ENCODE measurements at regions not wholly inside any gene's neighbourhood (a gene's known extent, or its start where the extent isn't known, plus 50 kb on each side); places are given as distances from the start of the nearest gene placed in this dataset.

DNA sequence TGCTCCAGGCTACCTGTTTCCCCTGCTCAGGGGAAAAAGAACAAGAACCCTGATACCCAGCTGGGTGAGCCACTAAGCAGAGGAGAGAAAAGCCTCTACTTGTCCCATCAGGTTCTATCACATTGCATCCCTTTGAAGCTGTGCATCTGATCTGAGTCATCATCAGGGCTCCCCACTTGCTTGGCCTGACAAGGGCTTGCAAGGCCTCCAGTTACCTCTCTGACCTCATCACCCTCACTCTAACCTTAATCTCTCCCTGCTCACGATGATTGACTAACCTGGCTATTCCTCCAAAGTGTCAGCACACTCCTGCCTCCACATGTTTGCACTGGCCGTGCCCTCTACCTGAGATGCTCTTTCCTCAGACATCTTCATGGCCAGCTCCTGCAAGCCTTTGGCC is 309.5 kb upstream of the CHD6 start:
- Histone ChIP-seq H3K9ac (ENCODE audit: low read depth in 2 of 2, low read length in 2 of 2) (no peak overlapping the region), H3K27me3 (no peaks in the 10 kb centered on the region), H3K36me3 (no peaks in the 10 kb centered on the region), H3K4me1 (no peaks in the 10 kb centered on the region), H3K4me3 (no peak overlapping the region), H3K9me3 (no peaks in the 10 kb centered on the region), H3K27ac (no peak overlapping the region)
- TF ChIP-seq, protein P1, sequence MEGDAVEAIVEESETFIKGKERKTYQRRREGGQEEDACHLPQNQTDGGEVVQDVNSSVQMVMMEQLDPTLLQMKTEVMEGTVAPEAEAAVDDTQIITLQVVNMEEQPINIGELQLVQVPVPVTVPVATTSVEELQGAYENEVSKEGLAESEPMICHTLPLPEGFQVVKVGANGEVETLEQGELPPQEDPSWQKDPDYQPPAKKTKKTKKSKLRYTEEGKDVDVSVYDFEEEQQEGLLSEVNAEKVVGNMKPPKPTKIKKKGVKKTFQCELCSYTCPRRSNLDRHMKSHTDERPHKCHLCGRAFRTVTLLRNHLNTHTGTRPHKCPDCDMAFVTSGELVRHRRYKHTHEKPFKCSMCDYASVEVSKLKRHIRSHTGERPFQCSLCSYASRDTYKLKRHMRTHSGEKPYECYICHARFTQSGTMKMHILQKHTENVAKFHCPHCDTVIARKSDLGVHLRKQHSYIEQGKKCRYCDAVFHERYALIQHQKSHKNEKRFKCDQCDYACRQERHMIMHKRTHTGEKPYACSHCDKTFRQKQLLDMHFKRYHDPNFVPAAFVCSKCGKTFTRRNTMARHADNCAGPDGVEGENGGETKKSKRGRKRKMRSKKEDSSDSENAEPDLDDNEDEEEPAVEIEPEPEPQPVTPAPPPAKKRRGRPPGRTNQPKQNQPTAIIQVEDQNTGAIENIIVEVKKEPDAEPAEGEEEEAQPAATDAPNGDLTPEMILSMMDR (IDR thresholded peaks at IDR 0.05), result no peak
- intact Hi-C loops (cut with DNase I), result no loop called here
- DNase-seq, result no peak

DNA sequence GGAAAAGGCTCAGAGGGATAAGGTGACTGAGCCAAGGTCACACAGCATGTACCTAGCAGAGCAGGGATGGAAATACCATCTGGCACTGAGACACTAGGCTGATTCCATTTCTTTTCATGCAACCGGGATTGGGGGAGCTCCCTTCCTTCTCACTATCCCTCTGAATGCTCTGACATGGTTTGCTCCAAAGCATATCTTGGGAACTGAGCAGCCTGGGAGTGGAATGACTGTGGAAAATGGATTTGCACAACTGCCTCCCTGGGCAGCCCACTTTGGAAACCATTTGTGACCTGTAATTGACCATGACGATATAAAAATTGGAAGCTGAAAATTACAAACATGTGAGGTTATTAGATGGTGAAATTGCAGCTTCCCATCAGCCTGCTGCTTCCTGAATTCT is 309.0 kb upstream of the CHD6 start:
- intact Hi-C loops (cut with DNase I), result no loop called here

DNA sequence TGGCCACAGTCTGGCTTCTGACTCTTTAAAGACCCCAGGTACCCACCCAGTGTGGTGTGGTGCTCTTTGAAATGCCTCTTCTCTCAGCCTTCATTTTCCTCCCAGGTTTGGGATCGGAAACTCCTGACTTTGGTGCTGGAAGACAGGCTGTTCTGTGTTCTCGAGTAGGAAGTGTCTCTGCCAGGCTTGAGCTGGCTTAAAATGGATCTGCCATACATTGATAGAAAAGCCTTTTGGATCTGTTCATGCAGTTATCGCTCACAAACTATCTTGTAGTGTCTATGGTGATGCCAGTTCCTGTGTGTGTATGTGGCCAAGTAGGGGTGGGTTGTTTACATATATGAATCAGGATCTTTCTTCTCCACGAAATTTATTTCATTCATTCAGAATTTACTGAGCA is 307.3 kb upstream of the CHD6 start:
- TF ChIP-seq, protein P1 (IDR thresholded peaks at IDR 0.05), result no peak
- Histone ChIP-seq H3K9me3 (no peaks in the 10 kb centered on the region), H3K27me3 (no peaks in the 10 kb centered on the region), H3K9ac (ENCODE audit: low read depth in 2 of 2, low read length in 2 of 2) (no peak overlapping the region), H3K27ac (no peak overlapping the region), H3K36me3 (no peaks in the 10 kb centered on the region), H3K4me3 (no peak overlapping the region), H3K4me1 (no peaks in the 10 kb centered on the region)
- intact Hi-C loops (cut with DNase I), result no loop called here
- no peak for DNase-seq

More for the DNA sequence above, 309.0 kb upstream of the CHD6 start:
- TF ChIP-seq, protein P1 (IDR thresholded peaks at IDR 0.05), result no peak
- Histone ChIP-seq H3K27me3 (no peaks in the 10 kb centered on the region), H3K9ac (ENCODE audit: low read depth in 2 of 2, low read length in 2 of 2) (no peak overlapping the region), H3K36me3 (no peaks in the 10 kb centered on the region), H3K4me1 (no peaks in the 10 kb centered on the region), H3K9me3 (no peaks in the 10 kb centered on the region), H3K4me3 (no peak overlapping the region), H3K27ac (no peak overlapping the region)
- no peak for DNase-seq

GRCh38 chr20:41923624-41924023 is 305.4 kb upstream of the CHD6 start:
- no peaks in the 10 kb centered on the region for H3K9me3 ChIP-seq
- H3K27ac ChIP-seq, result no peak overlapping the region
- no peaks in the 10 kb centered on the region for H3K36me3 ChIP-seq
- H3K27me3 ChIP-seq, result no peaks in the 10 kb centered on the region
- no peak for DNase-seq
- no peaks in the 10 kb centered on the region for H3K4me1 ChIP-seq
- no peak overlapping the region for H3K9ac ChIP-seq (ENCODE audit: low read depth in 2 of 2, low read length in 2 of 2)
- intact Hi-C loops (cut with DNase I), result no loop called here
- TF ChIP-seq, protein P1 (IDR thresholded peaks at IDR 0.05), result no peak
- H3K4me3 ChIP-seq, result no peak overlapping the region

- DNase-seq, result no peak
- Histone ChIP-seq H3K27me3 (no peaks in the 10 kb centered on the region), H3K9me3 (no peaks in the 10 kb centered on the region), H3K27ac (no peak overlapping the region), H3K4me1 (no peaks in the 10 kb centered on the region), H3K36me3 (no peaks in the 10 kb centered on the region), H3K4me3 (no peak overlapping the region), H3K9ac (ENCODE audit: low read depth in 2 of 2, low read length in 2 of 2) (no peak overlapping the region)
- intact Hi-C loops (cut with DNase I), result no loop called here
- TF ChIP-seq, protein P1 (IDR thresholded peaks at IDR 0.05), result no peak
These were observed 295.0 kb upstream of the CHD6 start for GRCh38 chr20:41913146-41913545.

DNA sequence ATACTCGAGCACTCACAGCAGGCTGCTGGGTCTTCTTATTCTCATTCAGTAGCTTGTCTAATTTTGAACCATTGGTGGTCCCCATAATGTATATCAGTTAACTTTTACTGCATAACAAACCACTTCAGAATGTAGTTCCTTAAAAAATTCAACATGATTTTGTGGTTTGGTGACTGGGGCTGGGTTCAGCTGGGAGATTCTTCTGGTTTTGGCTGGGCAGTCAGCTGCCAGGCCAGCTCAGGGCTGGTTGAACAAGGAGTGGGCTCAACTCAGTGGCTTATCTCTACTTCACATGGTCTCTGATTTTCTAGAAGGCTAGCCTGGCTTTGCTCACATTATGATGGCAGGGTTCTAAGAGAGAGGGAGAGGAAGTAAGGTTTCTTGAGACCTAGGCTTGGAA is 292.4 kb upstream of the CHD6 start:
- TF ChIP-seq, protein P1 (IDR thresholded peaks at IDR 0.05), result no peak
- H3K4me1 ChIP-seq, result no peaks in the 10 kb centered on the region
- H3K27ac ChIP-seq, result no peak overlapping the region
- H3K4me3 ChIP-seq, result no peak overlapping the region
- no peak for DNase-seq
- no peak overlapping the region for H3K9ac ChIP-seq (ENCODE audit: low read depth in 2 of 2, low read length in 2 of 2)
- intact Hi-C loops (cut with DNase I), result no loop called here
- no peaks in the 10 kb centered on the region for H3K36me3 ChIP-seq
- H3K9me3 ChIP-seq, result no peaks in the 10 kb centered on the region
- H3K27me3 ChIP-seq, result no peaks in the 10 kb centered on the region

Measured in colonic mucosa (tissue), 4 donors.